ENCODE measurements at regions not wholly inside any gene's neighbourhood (a gene's known extent, or its start where the extent isn't known, plus 50 kb on each side); places are given as distances from the start of the nearest gene placed in this dataset.
"Not testable (repeated sequence)": the region's sequence is repeated elsewhere in the genome, so short reads cannot be mapped to it uniquely, and the experiment has no call there.

GRCh38 chr16:88202207-88202745 is 180.5 kb upstream of the ZNF469 start:
- DNase-seq = no peak

DNA sequence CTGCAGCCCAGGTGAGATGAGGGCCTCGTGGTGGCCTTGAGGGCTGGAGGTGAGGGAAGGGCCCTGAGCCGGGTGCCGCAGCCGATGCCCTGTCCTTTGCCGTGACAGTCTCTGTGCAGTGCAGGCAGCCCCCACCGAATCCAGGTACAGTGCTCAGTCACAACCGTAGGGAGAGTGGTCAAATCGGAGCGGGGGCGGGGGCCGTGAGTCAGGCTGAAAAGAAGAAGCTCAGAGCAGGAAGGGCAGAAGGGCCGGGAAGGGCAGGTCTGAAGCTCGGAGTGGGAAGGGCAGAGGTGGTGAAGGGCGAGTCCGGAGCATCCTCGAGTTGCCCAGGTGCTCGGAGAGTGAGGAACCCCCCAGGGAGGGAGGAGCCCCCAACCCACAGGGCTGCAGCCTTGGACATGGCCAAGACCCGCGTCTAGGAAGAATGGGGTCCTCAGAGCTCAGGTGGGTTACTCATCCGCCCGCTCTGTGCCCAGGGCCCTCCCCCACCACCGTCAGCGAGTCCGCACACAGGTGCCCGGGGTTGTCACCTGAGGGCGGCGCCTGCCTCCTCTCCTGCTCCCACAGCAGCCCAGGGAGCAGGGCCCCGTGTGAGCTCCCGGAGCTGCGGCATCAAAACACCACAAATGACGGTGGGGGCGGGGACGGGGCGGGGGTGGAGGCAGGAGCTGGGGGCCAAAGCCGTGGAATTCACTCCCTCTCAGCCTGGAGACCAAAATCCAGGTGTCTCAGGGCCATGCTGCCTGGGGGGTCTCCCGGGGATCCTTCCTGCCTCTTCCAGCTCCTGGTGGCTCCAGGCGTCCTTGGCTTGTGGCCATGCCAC is 179.7 kb upstream of the ZNF469 start:
- not testable (repeated sequence) for DNase-seq

GRCh38 chr16:88204131-88205110 is 178.3 kb upstream of the ZNF469 start:
- not testable (repeated sequence) for DNase-seq

- not testable (repeated sequence) for DNase-seq
These were observed 177.3 kb upstream of the ZNF469 start for GRCh38 chr16:88205482-88205881.

DNA sequence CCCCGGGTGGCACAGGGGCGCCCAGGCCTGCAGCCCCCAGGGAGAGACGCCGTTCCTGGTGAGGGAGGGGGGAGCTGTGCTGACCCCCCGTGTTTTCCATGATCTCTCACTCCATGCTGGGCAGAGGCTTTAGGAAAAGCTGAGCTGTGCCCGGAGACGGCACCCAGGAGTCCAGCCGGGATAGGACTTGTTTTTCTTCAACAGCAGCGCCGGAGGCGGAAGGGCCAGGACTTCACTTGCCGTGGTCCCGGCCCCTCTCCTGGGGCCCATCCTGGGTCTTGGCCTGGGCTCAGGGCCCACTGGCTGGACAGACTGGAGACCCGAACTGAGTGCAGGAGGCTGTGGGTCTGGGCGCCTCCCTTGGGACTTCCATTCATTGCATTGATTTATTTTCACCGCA is 176.8 kb upstream of the ZNF469 start:
- not testable (repeated sequence) for DNase-seq

DNA sequence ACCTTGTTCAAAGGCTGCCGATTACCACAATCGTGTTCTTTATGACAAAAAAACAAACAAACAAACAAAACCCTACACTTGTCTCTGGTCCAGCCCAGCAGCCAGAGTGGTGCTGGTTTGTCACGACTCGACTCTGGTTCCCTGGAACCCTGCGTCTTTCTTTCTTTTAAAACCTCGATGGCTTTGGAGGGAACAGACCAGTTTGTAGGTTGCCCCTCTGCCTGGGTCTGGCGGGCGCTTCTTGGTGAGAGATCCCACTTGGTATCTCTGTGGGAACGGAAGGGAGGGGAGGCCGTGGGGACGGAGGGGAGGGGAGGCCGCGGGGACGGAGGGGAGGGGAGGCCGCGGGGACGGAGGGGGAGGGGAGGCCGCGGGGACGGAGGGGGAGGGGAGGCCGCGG is 176.2 kb upstream of the ZNF469 start:
- DNase-seq = not testable (repeated sequence)

DNA sequence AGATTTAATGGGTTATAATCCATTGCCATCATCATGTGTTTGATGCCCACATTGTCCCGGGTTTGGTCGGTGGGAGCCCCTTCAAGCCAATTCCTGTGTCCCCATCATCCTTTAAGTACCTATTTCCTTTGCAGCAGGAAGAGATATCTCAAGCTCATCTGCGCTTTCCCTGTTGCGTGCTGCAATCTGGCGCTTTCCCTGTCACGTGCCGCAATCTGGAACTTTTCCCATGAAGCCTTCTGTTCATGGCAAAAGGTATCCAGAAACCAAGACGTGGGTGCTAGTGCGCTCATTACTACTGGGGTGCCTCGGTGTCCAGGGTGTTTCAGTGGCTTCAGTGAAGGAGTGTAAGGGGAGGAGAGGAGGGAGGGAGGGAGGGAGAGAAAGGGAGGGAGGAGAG is 174.6 kb upstream of the ZNF469 start:
- DNase-seq = no peak

DNA sequence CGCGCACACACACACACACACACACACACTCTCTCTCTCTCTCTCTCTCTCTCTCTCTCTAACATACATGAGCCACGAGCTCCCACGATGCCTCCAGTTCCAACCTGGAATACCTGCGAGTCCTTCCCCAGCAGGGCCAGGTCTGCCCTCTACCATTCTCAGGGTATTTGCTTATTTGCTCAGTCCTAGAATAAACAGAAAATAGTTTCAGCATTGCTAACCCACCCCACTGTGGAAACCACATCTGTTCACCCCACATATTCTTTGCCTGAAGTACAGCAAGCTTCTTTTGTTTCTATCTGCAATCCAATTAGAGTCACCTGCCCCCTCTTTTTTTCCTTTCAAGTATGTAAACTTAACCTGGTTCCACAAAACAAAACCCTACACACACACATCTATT is 174.0 kb upstream of the ZNF469 start:
- DNase-seq = not testable (repeated sequence)

DNA sequence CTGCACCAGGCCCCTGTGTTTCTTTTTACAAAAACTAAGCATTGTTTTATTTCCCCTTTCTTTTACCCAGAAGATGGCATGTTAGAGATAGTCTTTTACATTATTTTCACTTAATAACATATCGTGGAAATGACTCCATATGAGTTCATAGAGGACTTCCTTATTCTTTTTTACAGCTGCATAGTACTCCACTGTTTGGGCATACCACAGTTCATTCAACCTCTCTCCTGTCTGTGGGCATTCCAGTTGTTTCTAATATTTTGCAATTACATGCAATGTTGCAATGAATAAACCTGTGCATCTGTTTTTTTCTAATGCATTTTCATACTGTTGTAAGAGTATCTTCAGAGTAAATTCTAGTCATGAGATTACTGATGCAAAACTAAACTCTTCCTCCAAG is 173.2 kb upstream of the ZNF469 start:
- not testable (repeated sequence) for DNase-seq

DNA sequence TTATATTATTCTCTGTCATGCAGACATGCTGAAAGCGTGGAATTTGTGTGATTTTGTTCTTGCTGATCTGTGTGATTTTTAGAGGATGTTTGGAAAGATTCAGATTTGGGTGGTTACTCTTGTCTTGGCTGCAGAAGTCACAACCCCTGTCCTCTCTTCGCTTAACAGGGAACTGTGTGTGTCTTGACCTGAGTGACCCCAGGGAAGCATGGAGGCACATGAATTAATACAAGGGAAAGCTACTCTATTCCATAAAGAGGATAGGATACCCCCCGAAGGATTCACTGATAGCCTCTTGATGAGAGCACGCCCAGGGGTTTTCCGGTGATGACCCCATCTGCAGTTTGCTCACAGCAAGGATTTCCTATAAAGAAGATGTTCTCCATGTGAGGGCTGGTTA is 168.8 kb upstream of the ZNF469 start:
- DNase-seq = not testable (repeated sequence)

DNA sequence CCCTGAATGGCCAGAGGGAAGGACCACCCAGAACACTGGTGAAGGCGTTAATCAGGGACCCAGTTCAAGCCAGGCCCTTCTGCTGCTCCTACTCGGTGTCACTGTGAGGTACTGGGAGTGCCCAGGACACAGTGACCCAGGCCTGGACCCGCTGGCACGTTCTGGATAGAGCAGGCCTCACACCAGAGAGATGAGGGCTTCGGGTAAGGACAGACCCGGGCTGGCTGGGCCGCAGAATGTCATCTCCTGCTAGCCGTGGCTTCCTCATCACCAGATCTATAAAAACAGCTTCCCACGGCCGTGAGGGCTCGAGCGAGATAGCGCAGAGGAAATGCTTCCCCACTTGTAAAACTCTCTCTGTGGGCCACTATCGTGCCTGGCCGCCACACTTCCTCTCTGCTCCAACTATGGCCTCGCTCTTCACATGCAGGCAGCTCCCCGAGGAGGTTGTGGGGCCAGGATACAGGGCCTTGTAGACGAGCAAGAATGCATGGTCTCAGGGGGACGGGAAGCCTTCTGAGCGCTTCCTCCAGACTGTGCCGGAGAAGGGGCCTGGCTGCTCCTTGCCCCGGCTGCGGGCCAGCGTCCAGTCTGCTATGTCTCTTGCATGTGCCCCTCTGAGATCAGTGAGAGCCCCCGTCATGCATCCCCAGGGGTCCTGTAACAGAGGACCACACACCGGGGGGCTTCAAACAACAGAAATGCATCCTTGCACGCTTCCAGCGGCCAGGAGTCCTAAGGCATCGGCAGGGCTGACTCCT is 161.6 kb upstream of the ZNF469 start:
- DNase-seq = not testable (repeated sequence)

DNA sequence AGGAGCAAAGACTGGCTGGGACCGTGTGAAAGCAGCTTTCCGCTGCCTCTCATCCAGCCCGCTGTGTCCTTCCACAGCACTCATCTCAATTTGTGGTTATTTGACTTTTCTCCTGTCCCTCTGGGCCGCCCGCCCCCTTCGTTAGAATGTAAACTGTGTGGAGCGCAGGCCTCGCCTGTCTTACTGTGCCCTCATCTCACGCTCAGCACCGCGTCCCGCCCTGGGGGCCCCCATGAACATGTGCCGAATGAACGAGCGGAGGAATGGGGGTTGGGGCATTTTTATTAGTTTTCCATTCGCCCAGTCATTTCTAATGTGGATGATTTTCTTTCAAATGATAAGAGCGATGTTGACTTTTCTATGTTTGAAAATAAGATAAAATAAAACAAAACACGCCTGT is 159.1 kb upstream of the ZNF469 start:
- DNase-seq = not testable (repeated sequence)

- not testable (repeated sequence) for DNase-seq
These were observed 158.4 kb upstream of the ZNF469 start for GRCh38 chr16:88224131-88224898.

DNA sequence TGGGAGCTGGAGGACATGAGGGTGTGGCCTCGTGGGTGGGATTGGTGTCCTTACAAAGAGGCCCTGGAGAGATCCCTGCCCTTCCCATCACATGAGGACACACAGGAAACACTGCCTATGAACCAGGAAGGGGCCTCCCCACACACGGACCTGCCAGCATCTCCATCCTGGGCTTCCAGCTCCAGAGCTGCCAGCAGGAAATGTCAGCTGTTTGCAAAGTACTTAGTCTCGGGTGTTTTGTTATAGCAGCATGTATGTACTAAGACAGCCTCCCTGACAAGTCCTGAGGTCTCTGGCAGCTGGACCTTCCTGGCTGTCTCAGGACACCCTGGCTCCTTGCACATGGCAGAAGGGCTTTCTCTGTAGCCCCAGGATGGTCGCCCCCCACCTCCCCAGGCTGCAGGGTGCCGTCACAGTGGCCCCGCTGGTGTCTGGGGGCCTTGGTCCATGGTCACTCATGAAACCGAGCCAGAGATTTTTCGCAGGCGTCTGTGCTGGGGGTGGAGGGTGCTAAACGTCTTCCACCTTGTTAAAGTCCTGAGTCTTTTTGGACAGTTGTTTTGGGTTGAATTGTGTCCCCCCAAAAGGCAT is 157.0 kb upstream of the ZNF469 start:
- not testable (repeated sequence) for DNase-seq

DNA sequence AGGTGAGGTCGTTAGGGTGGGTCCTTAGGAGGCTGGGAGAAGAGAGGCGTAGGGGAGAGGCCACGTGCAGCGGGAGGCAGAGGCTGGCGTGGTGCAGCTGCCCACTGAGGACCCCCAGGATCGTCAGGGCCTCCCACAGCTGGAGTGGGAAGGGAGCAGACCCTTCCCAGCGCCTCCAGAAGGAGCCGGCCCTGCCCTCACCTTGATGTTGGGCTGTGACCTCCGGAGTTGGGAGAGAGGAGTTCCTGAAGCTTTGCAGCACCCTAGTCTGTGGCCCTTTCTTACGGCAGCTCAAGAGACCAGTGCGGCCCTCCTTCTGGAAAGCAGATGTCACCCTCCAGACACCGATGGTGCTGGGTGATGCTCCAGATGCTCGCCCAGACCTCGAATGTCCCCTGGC is 156.5 kb upstream of the ZNF469 start:
- DNase-seq = not testable (repeated sequence)

- not testable (repeated sequence) for DNase-seq
These were observed 155.6 kb upstream of the ZNF469 start for GRCh38 chr16:88227026-88227721.

GRCh38 chr16:88227722-88228482 is 154.9 kb upstream of the ZNF469 start:
- not testable (repeated sequence) for DNase-seq

GRCh38 chr16:88228751-88229150 is 154.0 kb upstream of the ZNF469 start:
- not testable (repeated sequence) for DNase-seq

DNA sequence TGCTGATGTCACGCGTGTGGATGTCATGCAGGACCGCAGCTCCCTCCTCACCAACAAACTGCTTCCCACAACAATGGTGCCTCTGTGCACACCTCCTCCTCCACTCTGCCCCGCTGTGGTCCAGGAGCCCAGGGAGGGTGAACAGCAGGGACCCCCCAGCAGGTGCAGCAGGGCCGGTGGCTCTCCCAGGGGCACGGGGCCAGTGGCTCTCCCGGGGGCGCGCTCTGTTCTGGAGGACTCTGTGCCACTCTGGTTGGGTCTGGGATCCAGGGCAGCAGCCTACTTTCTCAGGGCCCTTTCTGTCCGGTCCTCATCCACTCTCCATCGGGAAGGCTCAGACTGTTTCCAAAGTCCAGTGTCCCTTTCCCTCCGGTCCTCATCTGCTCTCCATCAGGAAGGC is 153.0 kb upstream of the ZNF469 start:
- DNase-seq = not testable (repeated sequence)
